ENCODE measurements at regions not wholly inside any gene's neighbourhood (a gene's known extent, or its start where the extent isn't known, plus 50 kb on each side); places are given as distances from the start of the nearest gene placed in this dataset.
A peak's percentile ranks its signal among the peaks of the same experiment; 100 is the strongest.

DNA sequence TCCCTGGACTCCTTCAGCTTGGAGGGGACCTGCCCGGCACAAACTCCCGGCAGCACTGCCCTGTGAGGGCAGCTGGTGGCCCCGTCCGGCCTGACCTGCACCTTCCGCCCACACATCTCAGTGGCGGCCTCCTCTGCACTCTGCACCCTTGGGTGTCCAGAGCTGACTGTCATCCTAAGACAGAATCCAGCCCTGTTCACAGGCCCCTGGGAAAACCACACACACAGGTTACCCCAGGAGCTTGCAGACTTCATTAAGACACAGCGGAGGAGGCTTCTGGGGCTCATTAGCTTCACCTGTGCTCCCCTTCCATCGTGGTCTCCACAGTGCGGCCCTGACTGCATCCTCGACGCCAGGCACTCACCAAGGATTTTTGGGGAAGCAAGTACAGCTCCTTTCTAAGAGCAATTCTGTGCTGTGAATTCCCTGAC, 51.5 kb upstream of the SHH start:
- Histone ChIP-seq H3K27ac (ENCODE audit: low read depth in 1 of 2, low read length in 2 of 2) (no peak overlapping the region), H3K4me3 (ENCODE audit: low read depth in 1 of 3, low read length in 3 of 3) (no peak overlapping the region), H3K4me1 (ENCODE audit: control insufficient read depth in 4 of 4, insufficient read depth in 4 of 4, low read length in 3 of 4) (peaks cover 14 to 36% (median 21%) of the 10 kb centered on the region in 4 donors), H3K9me3 (ENCODE audit: control insufficient read depth in 4 of 4, low read length in 3 of 4) (no peaks in the 10 kb centered on the region), H3K36me3 (ENCODE audit: control insufficient read depth in 4 of 4, insufficient read depth in 3 of 4, low read depth in 1 of 4, low read length in 3 of 4) (no peaks in the 10 kb centered on the region), H3K9ac (ENCODE audit: low read depth in 1 of 2, low read length in 2 of 2) (no peak overlapping the region), H3K27me3 (ENCODE audit: control insufficient read depth in 4 of 4, insufficient read depth in 4 of 4, low read length in 3 of 4) (no peaks in the 10 kb centered on the region)
- TF ChIP-seq JUND (IDR thresholded peaks at IDR 0.05) (no peak), HNF4A (conservative IDR thresholded peaks at IDR 0.05) (peak in 1 of 2 donors; percentile 37), RXRA (IDR thresholded peaks at IDR 0.05) (peak in 1 of 2 donors; percentile 32), YY1 (IDR thresholded peaks at IDR 0.05) (no peak), ATF3 (IDR thresholded peaks at IDR 0.05) (no peak), EGR1 (IDR thresholded peaks at IDR 0.05; ENCODE audit: low read depth in 2 of 2) (peak; percentile 75 to 92)
- 67% methylated on average over 11 of the region's 11 CpGs for WGBS
- no peak for DNase-seq (ENCODE audit: low spot score)

- H3K27ac ChIP-seq (ENCODE audit: low read depth in 1 of 2, low read length in 2 of 2), result no peak overlapping the region
- whole genome bisulfite sequencing, result 84% methylated on average over 12 of the region's 12 CpGs
- no peaks in the 10 kb centered on the region for H3K9me3 ChIP-seq (ENCODE audit: control insufficient read depth in 4 of 4, low read length in 3 of 4)
- H3K4me1 ChIP-seq (ENCODE audit: control insufficient read depth in 4 of 4, insufficient read depth in 4 of 4, low read length in 3 of 4), result peaks cover 14 to 36% (median 21%) of the 10 kb centered on the region in 4 donors
- H3K9ac ChIP-seq (ENCODE audit: low read depth in 1 of 2, low read length in 2 of 2), result no peak overlapping the region
- TF ChIP-seq JUND (IDR thresholded peaks at IDR 0.05) (no peak), REST (IDR thresholded peaks at IDR 0.05) (no peak), ATF3 (IDR thresholded peaks at IDR 0.05) (no peak), EGR1 (IDR thresholded peaks at IDR 0.05; ENCODE audit: low read depth in 2 of 2) (no peak), RAD21 (IDR thresholded peaks at IDR 0.05) (no peak), TAF1 (conservative IDR thresholded peaks at IDR 0.05) (no peak), HNF4A (conservative IDR thresholded peaks at IDR 0.05) (no peak), FOXA1 (IDR thresholded peaks at IDR 0.05) (no peak), HNF4G (IDR thresholded peaks at IDR 0.05) (no peak), CTCF (IDR thresholded peaks at IDR 0.05; ENCODE audit: low read depth, low read length, missing input control) (no peak), RXRA (IDR thresholded peaks at IDR 0.05) (no peak), YY1 (IDR thresholded peaks at IDR 0.05) (no peak), ZBTB33 (IDR thresholded peaks at IDR 0.05) (no peak), GABPA (IDR thresholded peaks at IDR 0.05 in 1 of 2, conservative IDR thresholded peaks at IDR 0.05 in 1 of 2) (no peak), FOXA2 (IDR thresholded peaks at IDR 0.05) (no peak), NR2F2 (IDR thresholded peaks at IDR 0.05) (no peak), SP1 (IDR thresholded peaks at IDR 0.05) (no peak)
- TF ChIP-seq, protein P1, sequence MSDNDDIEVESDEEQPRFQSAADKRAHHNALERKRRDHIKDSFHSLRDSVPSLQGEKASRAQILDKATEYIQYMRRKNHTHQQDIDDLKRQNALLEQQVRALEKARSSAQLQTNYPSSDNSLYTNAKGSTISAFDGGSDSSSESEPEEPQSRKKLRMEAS (IDR thresholded peaks at IDR 0.05), result no peak
- no peak for DNase-seq (ENCODE audit: low spot score)
- no peaks in the 10 kb centered on the region for H3K27me3 ChIP-seq (ENCODE audit: control insufficient read depth in 4 of 4, insufficient read depth in 4 of 4, low read length in 3 of 4)
- no peaks in the 10 kb centered on the region for H3K36me3 ChIP-seq (ENCODE audit: control insufficient read depth in 4 of 4, insufficient read depth in 3 of 4, low read depth in 1 of 4, low read length in 3 of 4)
- no peak overlapping the region for H3K4me3 ChIP-seq (ENCODE audit: low read depth in 1 of 3, low read length in 3 of 3)
Observed at GRCh38 chr7:155862123-155862892, 50.0 kb upstream of the SHH start.
